Thoracic aorta (tissue), 2 donors: ENCODE measurements at regions not wholly inside any gene's neighbourhood (a gene's known extent, or its start where the extent isn't known, plus 50 kb on each side); places are given as distances from the start of the nearest gene placed in this dataset.

Source experiments
- ATAC-seq: fragments of 150-250 bp; one replicate; pipeline ENCODE4 v1.8.0; 2017; ENCODE audit warnings: low read depth; ENCODE audit not compliant: insufficient number of reproducible peaks, low FRiP score
- DNase-seq: peaks from one replicate; pipeline ENCODE4 v3.0.0-alpha.2; 2020; ENCODE audit warnings: low spot score
- H3K27ac ChIP-seq, 2 donors: fragments of 200-600 bp; sonication (generic); 1 replicate in 1 of 2; 2 replicates in 1 of 2; pipeline ENCODE4 v1.5.1; 2016; ENCODE audit warnings: mild to moderate bottlenecking in 2 of 2, moderate library complexity in 2 of 2
- H3K27me3 ChIP-seq: fragments of 200-600 bp; sonication (generic); replicated peaks from 2 replicates; pipeline ENCODE4 v1.6.0; 2016; ENCODE audit warnings: mild to moderate bottlenecking; ENCODE audit not compliant: insufficient read depth
- H3K36me3 ChIP-seq: fragments of 200-600 bp; sonication (generic); one replicate; pipeline ENCODE4 v1.5.1; 2016
- H3K4me1 ChIP-seq, 2 donors: fragments of 200-600 bp; sonication (generic); 1 replicate in 1 of 2; 2 replicates in 1 of 2; pipeline versions ENCODE4 v1.5.1 to v1.6.0; 2016; ENCODE audit warnings: low read depth in 2 of 2, mild to moderate bottlenecking in 1 of 2; ENCODE audit not compliant: control insufficient read depth in 1 of 2
- H3K4me3 ChIP-seq: fragments of 200-600 bp; sonication (generic); 2 replicates; pipeline ENCODE4 v1.5.1; 2016; ENCODE audit warnings: mild to moderate bottlenecking
- H3K9me3 ChIP-seq: fragments of 200-600 bp; sonication (generic); 2 replicates; pipeline ENCODE4 v1.5.1; 2016
- TF ChIP-seq, protein P1 (sequence below): fragments of 200-600 bp; sonication (generic); IDR thresholded peaks from one replicate; pipeline ENCODE4 v1.5.1; 2019; ENCODE audit warnings: antibody characterized with exemption

DNA sequence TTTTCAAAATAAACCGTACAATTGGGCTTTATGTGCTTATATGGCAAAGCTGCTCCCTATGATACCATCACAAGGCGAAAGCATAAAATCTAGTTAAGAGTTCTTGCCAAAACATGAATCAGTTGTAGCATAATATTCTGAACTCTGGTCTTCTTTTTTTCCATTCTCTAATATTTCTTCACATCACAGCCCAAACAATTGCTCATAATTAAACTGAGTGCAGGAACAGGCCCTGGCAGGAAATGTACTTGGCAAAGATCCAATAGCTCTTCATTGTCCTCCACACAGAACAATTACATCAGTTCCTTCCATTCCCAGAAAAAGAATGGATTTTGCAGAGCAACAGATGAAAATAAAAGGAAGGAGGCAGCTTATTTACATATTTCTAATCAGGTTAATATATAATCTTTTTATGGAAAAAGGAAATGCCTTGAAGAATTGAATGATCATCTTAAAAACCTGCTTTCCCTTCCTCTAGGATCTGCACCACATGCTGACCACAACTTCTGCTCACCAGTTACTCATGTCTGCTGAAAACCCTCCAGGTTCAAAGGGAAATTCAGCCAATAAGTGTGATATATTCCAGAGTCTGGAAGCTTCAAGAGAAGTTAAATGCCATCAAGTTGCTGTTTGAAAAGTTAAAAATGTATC is 123.3 kb upstream of the COL21A1 start:
- TF ChIP-seq, protein P1, sequence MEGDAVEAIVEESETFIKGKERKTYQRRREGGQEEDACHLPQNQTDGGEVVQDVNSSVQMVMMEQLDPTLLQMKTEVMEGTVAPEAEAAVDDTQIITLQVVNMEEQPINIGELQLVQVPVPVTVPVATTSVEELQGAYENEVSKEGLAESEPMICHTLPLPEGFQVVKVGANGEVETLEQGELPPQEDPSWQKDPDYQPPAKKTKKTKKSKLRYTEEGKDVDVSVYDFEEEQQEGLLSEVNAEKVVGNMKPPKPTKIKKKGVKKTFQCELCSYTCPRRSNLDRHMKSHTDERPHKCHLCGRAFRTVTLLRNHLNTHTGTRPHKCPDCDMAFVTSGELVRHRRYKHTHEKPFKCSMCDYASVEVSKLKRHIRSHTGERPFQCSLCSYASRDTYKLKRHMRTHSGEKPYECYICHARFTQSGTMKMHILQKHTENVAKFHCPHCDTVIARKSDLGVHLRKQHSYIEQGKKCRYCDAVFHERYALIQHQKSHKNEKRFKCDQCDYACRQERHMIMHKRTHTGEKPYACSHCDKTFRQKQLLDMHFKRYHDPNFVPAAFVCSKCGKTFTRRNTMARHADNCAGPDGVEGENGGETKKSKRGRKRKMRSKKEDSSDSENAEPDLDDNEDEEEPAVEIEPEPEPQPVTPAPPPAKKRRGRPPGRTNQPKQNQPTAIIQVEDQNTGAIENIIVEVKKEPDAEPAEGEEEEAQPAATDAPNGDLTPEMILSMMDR, result no peak
- Histone ChIP-seq H3K9me3 (no peaks in the 10 kb centered on the region), H3K27ac (peak overlapping the region; percentile 91 to 92), H3K36me3 (no peaks in the 10 kb centered on the region), H3K4me3 (peak overlapping the region; percentile 51), H3K27me3 (no peaks in the 10 kb centered on the region), H3K4me1 (peaks cover 28 to 57% of the 10 kb centered on the region in 2 donors)
- DNase-seq, result peak; percentile 39
- ATAC-seq, result peak; percentile 60

DNA sequence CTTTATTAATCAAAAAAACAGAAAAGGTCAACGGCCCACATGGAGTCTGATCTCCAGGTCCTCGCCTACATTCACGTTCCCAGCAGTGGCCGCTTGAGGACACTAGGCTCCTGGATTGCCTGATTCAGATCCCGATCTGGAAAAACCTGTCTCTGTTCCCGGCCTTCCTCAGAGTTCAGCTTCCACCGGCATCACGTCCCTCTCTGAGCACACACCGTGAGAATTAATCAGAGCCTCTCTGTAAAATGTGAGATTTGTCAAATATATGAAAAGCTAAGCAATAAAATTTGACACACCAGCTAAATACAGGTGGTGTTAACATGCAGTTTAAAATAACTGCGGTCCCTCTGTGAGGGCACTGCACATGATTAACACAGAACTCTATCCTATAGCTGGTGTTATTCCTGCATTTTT is 122.8 kb upstream of the COL21A1 start:
- no peaks in the 10 kb centered on the region for H3K9me3 ChIP-seq
- H3K4me1 ChIP-seq, result peaks cover 23 to 52% of the 10 kb centered on the region in 2 donors
- TF ChIP-seq, protein P1, result peak; percentile 76
- DNase-seq, result peak; percentile 52
- H3K4me3 ChIP-seq, result peak overlapping the region; percentile 51
- no peaks in the 10 kb centered on the region for H3K27me3 ChIP-seq
- H3K27ac ChIP-seq, result peak overlapping the region; percentile 91 to 92
- H3K36me3 ChIP-seq, result no peaks in the 10 kb centered on the region
- peak; percentile 32 for ATAC-seq

DNA sequence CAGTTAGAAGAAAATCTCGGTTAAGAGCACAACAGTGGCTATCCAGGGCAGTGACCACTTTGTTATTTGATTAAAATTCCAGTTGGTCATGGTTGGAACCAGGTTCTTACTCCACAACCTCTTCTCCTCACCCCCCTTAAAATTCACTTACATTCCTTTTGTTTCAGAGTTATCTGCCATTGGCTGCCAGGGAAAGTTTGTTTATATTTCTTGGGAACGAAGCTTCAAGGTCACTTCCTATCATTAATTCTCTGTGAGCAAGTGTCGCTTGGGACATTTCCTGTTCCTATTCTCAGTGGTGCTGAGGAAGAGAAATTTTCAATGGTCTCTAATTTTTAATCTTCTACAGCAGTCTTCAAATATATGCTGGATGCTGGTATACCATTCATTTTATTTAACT is 121.1 kb upstream of the COL21A1 start:
- Histone ChIP-seq H3K4me3 (no peak overlapping the region), H3K36me3 (no peaks in the 10 kb centered on the region), H3K27me3 (no peaks in the 10 kb centered on the region), H3K4me1 (peaks cover 23 to 50% of the 10 kb centered on the region in 2 donors), H3K9me3 (no peaks in the 10 kb centered on the region), H3K27ac (peak overlapping the region in 1 of 2 donors; percentile 92)
- TF ChIP-seq, protein P1, result no peak
- ATAC-seq, result no peak
- no peak for DNase-seq

GRCh38 chr6:56366141-56366852 is 118.9 kb upstream of the COL21A1 start:
- Histone ChIP-seq H3K27ac (no peak overlapping the region), H3K4me1 (peaks cover 5 to 32% of the 10 kb centered on the region in 2 donors), H3K36me3 (no peaks in the 10 kb centered on the region), H3K27me3 (no peaks in the 10 kb centered on the region), H3K9me3 (no peaks in the 10 kb centered on the region), H3K4me3 (no peak overlapping the region)
- DNase-seq, result no peak
- ATAC-seq, result no peak
- TF ChIP-seq, protein P1, result no peak

GRCh38 chr6:56364827-56365339 is 117.5 kb upstream of the COL21A1 start:
- H3K27ac ChIP-seq, result no peak overlapping the region
- H3K27me3 ChIP-seq, result no peaks in the 10 kb centered on the region
- H3K4me3 ChIP-seq, result no peak overlapping the region
- H3K36me3 ChIP-seq, result no peaks in the 10 kb centered on the region
- H3K9me3 ChIP-seq, result no peaks in the 10 kb centered on the region
- peaks cover 0 to 19% of the 10 kb centered on the region in 2 donors for H3K4me1 ChIP-seq
- TF ChIP-seq, protein P1, result no peak
- ATAC-seq (no peak), DNase-seq (no peak)
